ENCODE measurements at regions not wholly inside any gene's neighbourhood (a gene's known extent, or its start where the extent isn't known, plus 50 kb on each side); places are given as distances from the start of the nearest gene placed in this dataset.

DNA sequence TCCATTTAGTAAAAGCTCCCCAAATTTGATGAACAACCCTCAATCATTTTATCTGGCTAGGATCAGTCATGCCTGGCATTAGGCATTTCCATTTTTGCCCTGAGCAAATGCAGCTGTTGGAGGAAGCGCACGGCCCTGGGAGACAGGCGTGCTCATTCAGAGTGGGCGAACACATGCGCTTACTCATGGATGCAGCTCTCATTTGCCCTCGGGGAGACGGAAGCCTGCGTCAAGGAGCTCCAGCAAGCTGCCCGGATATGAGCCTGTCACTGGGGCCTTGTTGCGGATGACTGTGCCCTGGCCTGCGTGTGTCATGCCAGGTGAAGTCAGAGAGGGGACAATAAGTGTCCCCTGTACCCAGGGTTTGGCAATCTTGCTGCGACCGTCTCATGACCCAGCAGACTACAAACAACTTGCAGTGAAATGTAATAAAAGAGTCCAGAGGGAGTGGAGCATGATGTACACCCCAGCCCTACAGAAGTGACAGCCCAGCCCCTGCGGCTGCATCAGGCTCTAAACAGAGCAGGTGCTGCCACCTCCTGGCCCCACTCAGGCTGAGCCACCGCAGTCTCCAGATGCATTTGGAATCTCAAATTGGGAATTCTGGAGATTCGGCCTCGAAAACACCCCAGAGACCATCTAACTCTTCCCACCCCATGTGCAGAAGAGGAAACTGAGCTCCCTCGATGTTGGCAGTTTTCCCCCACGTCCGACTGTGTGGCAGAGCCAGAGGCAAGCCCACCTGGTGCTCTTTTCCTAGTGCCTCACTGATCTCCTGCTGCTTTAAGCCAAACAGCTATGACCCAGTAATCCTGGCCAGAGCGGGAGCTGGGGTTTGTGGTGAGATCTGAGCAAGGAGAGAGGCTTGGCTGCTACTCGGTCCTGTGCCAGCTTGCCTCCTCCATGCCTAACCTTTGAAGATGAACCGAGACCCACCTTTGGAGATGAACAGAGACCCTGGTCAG, 105.0 kb upstream of the ALK start:
- TF ChIP-seq POLR2AphosphoS5 (IDR thresholded peaks at IDR 0.05) (no peak), POLR2A (IDR thresholded peaks at IDR 0.05; ENCODE audit: low read depth) (no peak)
- TF ChIP-seq, protein P1, sequence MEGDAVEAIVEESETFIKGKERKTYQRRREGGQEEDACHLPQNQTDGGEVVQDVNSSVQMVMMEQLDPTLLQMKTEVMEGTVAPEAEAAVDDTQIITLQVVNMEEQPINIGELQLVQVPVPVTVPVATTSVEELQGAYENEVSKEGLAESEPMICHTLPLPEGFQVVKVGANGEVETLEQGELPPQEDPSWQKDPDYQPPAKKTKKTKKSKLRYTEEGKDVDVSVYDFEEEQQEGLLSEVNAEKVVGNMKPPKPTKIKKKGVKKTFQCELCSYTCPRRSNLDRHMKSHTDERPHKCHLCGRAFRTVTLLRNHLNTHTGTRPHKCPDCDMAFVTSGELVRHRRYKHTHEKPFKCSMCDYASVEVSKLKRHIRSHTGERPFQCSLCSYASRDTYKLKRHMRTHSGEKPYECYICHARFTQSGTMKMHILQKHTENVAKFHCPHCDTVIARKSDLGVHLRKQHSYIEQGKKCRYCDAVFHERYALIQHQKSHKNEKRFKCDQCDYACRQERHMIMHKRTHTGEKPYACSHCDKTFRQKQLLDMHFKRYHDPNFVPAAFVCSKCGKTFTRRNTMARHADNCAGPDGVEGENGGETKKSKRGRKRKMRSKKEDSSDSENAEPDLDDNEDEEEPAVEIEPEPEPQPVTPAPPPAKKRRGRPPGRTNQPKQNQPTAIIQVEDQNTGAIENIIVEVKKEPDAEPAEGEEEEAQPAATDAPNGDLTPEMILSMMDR (IDR thresholded peaks at IDR 0.05) = peak; percentile 19 to 45 (median 39)

Data from esophagus muscularis mucosa (tissue), 3 donors.